GM12878 (cell line): ENCODE measurements at regions not wholly inside any gene's neighbourhood (a gene's known extent, or its start where the extent isn't known, plus 50 kb on each side); places are given as distances from the start of the nearest gene placed in this dataset.

Experiments used
- CBX3 ChIP-seq: fragments of 200-600 bp; sonication (generic); IDR thresholded peaks from 2 replicates; pipeline ENCODE4 v1.6.1; 2016; ENCODE audit warnings: low read depth, borderline replicate concordance
- CHD2 ChIP-seq: IDR thresholded peaks from 2 replicates; pipeline ENCODE4 v1.6.1; 2011; ENCODE audit warnings: low read depth, low read length, improper control_type of control experiment, borderline replicate concordance
- IKZF1 ChIP-seq: fragments of 450-650 bp; conservative IDR thresholded peaks from 2 replicates; pipeline ENCODE4 v1.6.1; 2017; ENCODE audit warnings: antibody characterized with exemption, mild to moderate bottlenecking
- JUNB ChIP-seq: IDR thresholded peaks from 2 replicates; pipeline ENCODE4 v1.6.1; 2016; ENCODE audit warnings: antibody characterized with exemption, mild to moderate bottlenecking
- KLF5 ChIP-seq: fragments of 450-650 bp; IDR thresholded peaks from 2 replicates; pipeline ENCODE4 v1.6.1; 2014; ENCODE audit warnings: mild to moderate bottlenecking; ENCODE audit not compliant: partially characterized antibody
- MEF2B ChIP-seq: fragments of 450-650 bp; IDR thresholded peaks from 2 replicates; pipeline ENCODE4 v1.6.1; 2018; ENCODE audit warnings: mild to moderate bottlenecking, moderate library complexity; ENCODE audit not compliant: partially characterized antibody, poor library complexity, severe bottlenecking
- POLR2A ChIP-seq: IDR thresholded peaks from 2 replicates; pipeline ENCODE4 v1.6.1; 2011; ENCODE audit warnings: low read depth, mild to moderate bottlenecking, low read length
- POLR2AphosphoS5 ChIP-seq: IDR thresholded peaks from 2 replicates; pipeline ENCODE4 v1.6.1; 2011; ENCODE audit warnings: mild to moderate bottlenecking, low read length, inconsistent platforms
- SIN3A ChIP-seq: IDR thresholded peaks from 2 replicates; pipeline ENCODE4 v1.6.1; 2012; ENCODE audit warnings: low read depth, low read length, improper control_type of control experiment
- SMC3 ChIP-seq: IDR thresholded peaks from 2 replicates; pipeline ENCODE4 v1.6.1; 2011; ENCODE audit warnings: low read length, improper control_type of control experiment, borderline replicate concordance
- SREBF1 ChIP-seq: IDR thresholded peaks from 2 replicates; pipeline ENCODE4 v1.6.1; 2012; ENCODE audit warnings: mild to moderate bottlenecking, low read length
- TF ChIP-seq, protein P1 (sequence below): fragments of 450-650 bp; IDR thresholded peaks from 2 replicates; pipeline ENCODE4 v1.6.1; 2014; ENCODE audit warnings: mild to moderate bottlenecking

- TF ChIP-seq POLR2AphosphoS5 (no peak), IKZF1 (no peak), CBX3 (no peak), SMC3 (no peak), POLR2A (no peak), MEF2B (no peak), JUNB (no peak), KLF5 (no peak), SIN3A (no peak), SREBF1 (no peak), CHD2 (no peak)
- TF ChIP-seq, protein P1, sequence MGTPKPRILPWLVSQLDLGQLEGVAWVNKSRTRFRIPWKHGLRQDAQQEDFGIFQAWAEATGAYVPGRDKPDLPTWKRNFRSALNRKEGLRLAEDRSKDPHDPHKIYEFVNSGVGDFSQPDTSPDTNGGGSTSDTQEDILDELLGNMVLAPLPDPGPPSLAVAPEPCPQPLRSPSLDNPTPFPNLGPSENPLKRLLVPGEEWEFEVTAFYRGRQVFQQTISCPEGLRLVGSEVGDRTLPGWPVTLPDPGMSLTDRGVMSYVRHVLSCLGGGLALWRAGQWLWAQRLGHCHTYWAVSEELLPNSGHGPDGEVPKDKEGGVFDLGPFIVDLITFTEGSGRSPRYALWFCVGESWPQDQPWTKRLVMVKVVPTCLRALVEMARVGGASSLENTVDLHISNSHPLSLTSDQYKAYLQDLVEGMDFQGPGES: no peak
Observed at GRCh38 chr4:123924536-123924935, 527.9 kb downstream of the SPRY1 start.
